ENCODE measurements at regions not wholly inside any gene's neighbourhood (a gene's known extent, or its start where the extent isn't known, plus 50 kb on each side); places are given as distances from the start of the nearest gene placed in this dataset.

DNA sequence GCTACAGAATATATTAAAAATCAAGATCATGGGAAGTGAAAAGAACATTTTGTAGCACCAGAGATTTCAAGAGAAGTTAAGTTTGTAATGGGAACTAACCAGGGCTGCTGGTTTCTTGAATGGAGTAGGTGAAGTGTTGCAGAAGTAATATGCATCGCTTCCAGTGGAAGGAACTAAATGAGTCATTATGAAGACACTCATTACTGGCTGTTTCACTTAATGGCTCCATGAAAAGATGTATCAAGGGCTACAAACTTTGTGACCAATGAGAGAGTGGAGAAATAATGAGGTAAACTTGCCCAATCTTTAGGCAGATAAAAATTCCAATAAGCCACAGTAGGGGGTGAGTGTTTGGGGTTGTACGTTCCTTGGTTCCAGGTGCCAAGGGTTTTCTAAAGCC, 380.4 kb upstream of the POU3F3 start:
- WGBS, 2 experiments (ENCODE audit: extremely low coverage in 1 of 2, insufficient coverage in 1 of 2, insufficient read length in 1 of 2, insufficient replicate concordance in 2 of 2, low coverage in 1 of 2, low lambda C conversion rate in 2 of 2, missing lambda C conversion rate in 1 of 2), result 85% methylated on average over 2 of the region's 2 CpGs; no CpG with 5 or more reads in 1 of the 2 experiments
- H3K4me3 ChIP-seq (ENCODE audit: extremely low read depth in 1 of 4, insufficient read depth in 2 of 4, low read depth in 3 of 4, low read length in 4 of 4), result no peak overlapping the region
- no peak for TF ChIP-seq SRF (IDR thresholded peaks at IDR 0.05; ENCODE audit: low read depth, low read length)
- no peak for TF ChIP-seq EP300 (IDR thresholded peaks at IDR 0.05; ENCODE audit: borderline replicate concordance in 1 of 2, low read depth in 2 of 2, low read length in 2 of 2)
- TF ChIP-seq ZNF274 (IDR thresholded peaks at IDR 0.05; ENCODE audit: borderline replicate concordance, extremely low read depth, low read length), result no peak
- no peak for TF ChIP-seq GABPA (IDR thresholded peaks at IDR 0.05; ENCODE audit: borderline replicate concordance, insufficient read depth, low read length)
- TF ChIP-seq CHD2 (IDR thresholded peaks at IDR 0.05; ENCODE audit: low read length), result no peak
- no peak for TF ChIP-seq SAP30 (IDR thresholded peaks at IDR 0.05; ENCODE audit: insufficient read depth, insufficient replicate concordance, low read length)
- TF ChIP-seq SP2 (IDR thresholded peaks at IDR 0.05; ENCODE audit: low read length), result no peak
- no peak for TF ChIP-seq GTF2F1 (IDR thresholded peaks at IDR 0.05; ENCODE audit: borderline replicate concordance, low read depth, low read length)
- TF ChIP-seq SIX5 (IDR thresholded peaks at IDR 0.05; ENCODE audit: low read depth, low read length), result no peak
- TF ChIP-seq, protein P1, sequence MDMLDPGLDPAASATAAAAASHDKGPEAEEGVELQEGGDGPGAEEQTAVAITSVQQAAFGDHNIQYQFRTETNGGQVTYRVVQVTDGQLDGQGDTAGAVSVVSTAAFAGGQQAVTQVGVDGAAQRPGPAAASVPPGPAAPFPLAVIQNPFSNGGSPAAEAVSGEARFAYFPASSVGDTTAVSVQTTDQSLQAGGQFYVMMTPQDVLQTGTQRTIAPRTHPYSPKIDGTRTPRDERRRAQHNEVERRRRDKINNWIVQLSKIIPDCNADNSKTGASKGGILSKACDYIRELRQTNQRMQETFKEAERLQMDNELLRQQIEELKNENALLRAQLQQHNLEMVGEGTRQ (IDR thresholded peaks at IDR 0.05; ENCODE audit: low read length), result no peak
- no peak for TF ChIP-seq NRF1 (IDR thresholded peaks at IDR 0.05; ENCODE audit: low read depth, low read length)
- no peak for TF ChIP-seq SP4 (IDR thresholded peaks at IDR 0.05; ENCODE audit: low read length)
- no peak for TF ChIP-seq RNF2 (IDR thresholded peaks at IDR 0.05; ENCODE audit: borderline replicate concordance, low read depth, low read length, missing control alignments, poor library complexity, severe bottlenecking)
- no peak for TF ChIP-seq YY1 (IDR thresholded peaks at IDR 0.05; ENCODE audit: low read depth, low read length)

More for the DNA sequence above, 380.4 kb upstream of the POU3F3 start:
- H4K8ac ChIP-seq (ENCODE audit: extremely low read depth, insufficient read depth, low read length), result no peak overlapping the region
- H3K14ac ChIP-seq (ENCODE audit: insufficient read length), result no peak overlapping the region
- ChIA-PET CTCF (ENCODE audit: partially characterized antibody) (interaction anchor here (1.3 kb wide), 1 partner anchor 51 kb away, joined by 4 read pairs; no protein-coding TSS in a partner anchor), POLR2A (ENCODE audit: partially characterized antibody) (no interaction called here)
- no peak overlapping the region for H3K56ac ChIP-seq (replicated peaks; ENCODE audit: insufficient read length, low read depth, low read length)
- H3K9ac ChIP-seq (replicated peaks in 1 of 4; ENCODE audit: extremely low read depth in 1 of 4, low read depth in 3 of 4, low read length in 3 of 4), result no peak overlapping the region
- no peaks in the 10 kb centered on the region for H3K36me3 ChIP-seq (ENCODE audit: control insufficient read depth in 2 of 4, insufficient read depth in 4 of 4, low read length in 3 of 4)
- H3K79me1 ChIP-seq (ENCODE audit: low read depth, low read length), result no peaks in the 10 kb centered on the region
- H4K20me1 ChIP-seq (replicated peaks in 1 of 2; ENCODE audit: control insufficient read depth in 1 of 2, insufficient read depth in 2 of 2, low read length in 2 of 2), result no peaks in the 10 kb centered on the region
- peaks cover 0 to 11% (median 3%) of the 10 kb centered on the region in 4 experiments; a peak in 3 of 7 replicates for H3K4me1 ChIP-seq (replicated peaks in 1 of 4; ENCODE audit: control insufficient read depth in 3 of 4, insufficient read depth in 4 of 4, low read length in 3 of 4)
- H2BK5ac ChIP-seq (ENCODE audit: low read depth, low read length), result no peak overlapping the region
- no peak overlapping the region for H2BK12ac ChIP-seq (ENCODE audit: low read depth, low read length)
- no peak overlapping the region for H4K5ac ChIP-seq (ENCODE audit: insufficient read length, low read depth, low read length)
- H3K23ac ChIP-seq (ENCODE audit: insufficient read length), result no peak overlapping the region
- H3K18ac ChIP-seq (ENCODE audit: extremely low read depth, low read length), result no peak overlapping the region
- no peak overlapping the region for H3K4ac ChIP-seq (replicated peaks; ENCODE audit: insufficient read length, low read depth, low read length)
- no peak overlapping the region for H3K4me2 ChIP-seq (ENCODE audit: insufficient read depth in 1 of 2, low read depth in 2 of 2, low read length in 2 of 2)
- no peak overlapping the region for H3K27ac ChIP-seq (ENCODE audit: low read depth, low read length)
- FAIRE-seq (no peak), DNase-seq (ENCODE audit: low read depth in 1 of 2, low spot score in 2 of 2) (no peak)
- H4K91ac ChIP-seq (replicated peaks; ENCODE audit: insufficient read length, low read length), result no peak overlapping the region
- H3K79me2 ChIP-seq (ENCODE audit: control insufficient read depth in 1 of 2, insufficient read depth in 2 of 2, low read length in 2 of 2), result no peaks in the 10 kb centered on the region
- no peak overlapping the region for H2BK120ac ChIP-seq (replicated peaks; ENCODE audit: low read depth, low read length)
- H3K9me3 ChIP-seq (ENCODE audit: insufficient read depth in 2 of 2, low read depth in 1 of 2, low read length in 1 of 2), result no peaks in the 10 kb centered on the region
- H3K23me2 ChIP-seq (ENCODE audit: low read depth, low read length), result no peaks in the 10 kb centered on the region
- no peaks in the 10 kb centered on the region for H3K27me3 ChIP-seq (replicated peaks in 1 of 4; ENCODE audit: control insufficient read depth in 3 of 4, extremely low read depth in 1 of 4, insufficient read depth in 3 of 4, low read length in 3 of 4)
- H2BK20ac ChIP-seq (ENCODE audit: low read length), result no peak overlapping the region
- H2AK5ac ChIP-seq (ENCODE audit: low read depth, low read length), result no peak overlapping the region
- H2AFZ ChIP-seq (ENCODE audit: low read length), result no peak overlapping the region
- no peak overlapping the region for H2BK15ac ChIP-seq (ENCODE audit: low read length)

Data from H1 (cell line).